Heart right ventricle (tissue), 16 donors: ENCODE measurements at regions not wholly inside any gene's neighbourhood (a gene's known extent, or its start where the extent isn't known, plus 50 kb on each side); places are given as distances from the start of the nearest gene placed in this dataset.

Experiments
- ATAC-seq, 8 donors: fragments of 200-7000 bp; cut with Tn5 transposase; one replicate each; pipeline ENCODE4 v1.9.1; 2020; ENCODE audit warnings: mild to moderate bottlenecking in 8 of 8, moderate library complexity in 8 of 8, moderate number of reproducible peaks in 1 of 8
- DNase-seq, 2 donors: peaks; one replicate each; pipeline ENCODE4 v3.0.0-alpha.2; 2020
- H3K27ac ChIP-seq, 10 donors: fragments of 200-600 bp; sonication (generic) in 2 of 10; one replicate each; pipeline versions ENCODE4 v1.5.0 to v1.8.0; 2020 to 2022; ENCODE audit warnings: mild to moderate bottlenecking in 3 of 10
- H3K27me3 ChIP-seq, 7 donors: fragments of 200-600 bp; one replicate each; pipeline ENCODE4 v1.8.0; 2021 to 2022; ENCODE audit warnings: mild to moderate bottlenecking in 2 of 7
- H3K36me3 ChIP-seq, 9 donors: fragments of 200-600 bp; sonication (generic) in 1 of 9; one replicate each; pipeline versions ENCODE4 v1.5.0 to v1.8.0; 2020 to 2022; ENCODE audit warnings: mild to moderate bottlenecking in 2 of 9
- H3K4me1 ChIP-seq, 9 donors: fragments of 200-600 bp; sonication (generic) in 1 of 9; one replicate each; pipeline versions ENCODE4 v1.5.0 to v1.8.0; 2020 to 2022; ENCODE audit warnings: mild to moderate bottlenecking in 4 of 9
- H3K4me3 ChIP-seq, 10 donors: fragments of 200-600 bp; sonication (generic) in 2 of 10; one replicate each; pipeline versions ENCODE4 v1.5.0 to v1.8.0; 2020 to 2022; ENCODE audit warnings: mild to moderate bottlenecking in 7 of 10, moderate library complexity in 2 of 10
- H3K9me3 ChIP-seq, 11 donors: fragments of 200-600 bp in 10 of 11; sonication (generic) in 2 of 11; one replicate each; pipeline versions ENCODE4 v1.5.0 to v1.8.0; 2013 to 2022; ENCODE audit warnings: mild to moderate bottlenecking in 2 of 11, control low read depth in 1 of 11, moderate library complexity in 1 of 11
- CTCF ChIP-seq, 9 donors: fragments of 200-600 bp; sonication (generic) in 2 of 9; IDR thresholded peaks; one replicate each; pipeline versions ENCODE4 v1.5.0 to v1.8.0; 2021 to 2022; ENCODE audit warnings: antibody characterized with exemption in 9 of 9, mild to moderate bottlenecking in 5 of 9, moderate library complexity in 1 of 9
- WGBS, 2 donors: extraction: QIAGEN DNeasy Blood & Tissue Kit; methylation state at CpG; one replicate each; pipeline ENCODE4 v1.1.7; 2013; ENCODE audit warnings: inconsistent platforms in 1 of 2; 5-methylcytosine and 5-hydroxymethylcytosine counted together
- intact Hi-C, 10 donors: fragments of 100-400 bp; cut with DNase I; formaldehyde crosslinking; loops; one replicate each; pipeline versions ENCODE4 v1.11.1 to v1.14.2; 2022
- donor health status: Arrhythmogenic right ventricular cardiomyopathy.
- donor health status: ischemic (EF 13 %, LVEDD 7.1; RV severe dilation, severe dysfunction).
- donor health status: healthy with polysubstance abuse.
- donor health status: DM: no; HTN: yes; CAD: no.
- donor health status: DM: no; HTN: no; CAD: no.
- donor health status: ischemic (EF 25% LVEDD 6.9; RV normal size, moderate dysfunction).
- donor health status: ischemic (EF 25% LVEDD 5.7; RV mildly dilated, moderate dysfunction).
- donor health status: healthy.
- donor health status: DM: yes; HTN: yes; CAD: no.
- donor health status: Ischemic cardiomyopathy.
- donor health status: ischemic (EF 35%, LVEDD 5.7; RV mildly dilated, moderate dysfunction).
- donor health status: nonischemic (EF 11% LVEDD 7.7; RV severe dilation, severe dysfunction).
- donor health status: DM: yes; HTN: yes; CAD: no.
- donor health status: PGD.
- donor health status: ischemic (EF 29% LVEDD 5.4; RV normal size, mild dysfunction).
- donor health status: nonischemic (EF 23%, LVEDD 6.1; RV moderate dilation, normal function).

GRCh38 chr10:111877258-111877657, 306.3 kb downstream of the GPAM start:
- 37 to 46% methylated on average over 3 of the region's 3 CpGs for WGBS, 2 donors
- H3K36me3 ChIP-seq = no peaks in the 10 kb centered on the region
- H3K27me3 ChIP-seq = peaks cover 0 to 3% (median 0%) of the 10 kb centered on the region in 7 donors
- DNase-seq (no peak), ATAC-seq (no peak)
- H3K9me3 ChIP-seq = peaks cover 0 to 10% (median 0%) of the 10 kb centered on the region in 11 donors
- TF ChIP-seq CTCF (IDR thresholded peaks at IDR 0.05) = no peak
- H3K4me1 ChIP-seq = no peaks in the 10 kb centered on the region
- no peak overlapping the region for H3K4me3 ChIP-seq
- no peak overlapping the region for H3K27ac ChIP-seq
- intact Hi-C loops = no loop called here

DNA sequence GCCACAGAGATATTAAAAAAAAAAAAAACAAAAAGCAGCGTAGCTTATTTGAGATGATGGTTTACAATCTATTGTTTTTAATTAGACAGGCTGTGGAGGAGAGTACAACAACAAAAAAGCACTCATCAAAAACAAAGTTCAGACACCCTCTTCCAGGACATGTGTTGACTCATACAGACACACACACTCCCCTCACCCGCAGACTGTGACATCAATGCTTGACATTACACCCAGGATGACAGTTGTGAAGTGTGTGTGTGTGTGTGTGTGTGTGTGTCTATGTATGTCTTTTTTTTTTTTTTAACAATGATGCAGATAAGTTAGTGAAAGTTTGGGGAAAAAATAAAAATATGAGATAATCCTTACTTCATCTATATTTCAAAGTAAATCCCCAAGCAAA, 303.6 kb downstream of the GPAM start:
- Histone ChIP-seq H3K27me3 (peaks cover 0 to 3% (median 0%) of the 10 kb centered on the region in 7 donors), H3K9me3 (peaks cover 0 to 10% (median 0%) of the 10 kb centered on the region in 11 donors), H3K4me3 (no peak overlapping the region), H3K36me3 (no peaks in the 10 kb centered on the region), H3K27ac (no peak overlapping the region), H3K4me1 (no peaks in the 10 kb centered on the region)
- 65 to 69% methylated on average over 2 of the region's 2 CpGs for WGBS, 2 donors
- ATAC-seq (no peak), DNase-seq (no peak)
- intact Hi-C loops = no loop called here
- no peak for TF ChIP-seq CTCF (IDR thresholded peaks at IDR 0.05)

DNA sequence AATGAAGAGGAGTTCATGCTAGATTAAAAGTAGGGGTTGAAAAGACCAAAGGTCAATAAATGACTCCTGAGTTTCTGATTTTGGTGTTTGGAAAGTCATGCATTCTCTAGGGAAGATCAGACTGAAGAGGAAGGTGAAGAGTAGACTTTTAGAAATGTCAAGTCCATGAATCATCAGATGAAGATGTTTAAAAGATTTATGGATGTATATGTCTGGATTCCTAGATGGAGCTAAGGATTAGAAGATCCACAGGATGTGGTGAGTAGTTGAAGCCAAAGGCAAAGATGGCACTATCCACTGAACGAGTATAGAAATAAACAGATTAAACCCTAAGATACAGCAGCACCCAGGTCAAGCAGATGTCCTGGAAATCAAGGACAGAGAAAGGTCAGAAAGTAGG, 298.5 kb downstream of the GPAM start:
- H3K4me1 ChIP-seq = no peaks in the 10 kb centered on the region
- H3K27ac ChIP-seq = no peak overlapping the region
- H3K36me3 ChIP-seq = no peaks in the 10 kb centered on the region
- intact Hi-C loops = no loop called here
- no peak for TF ChIP-seq CTCF (IDR thresholded peaks at IDR 0.05)
- peaks cover 0 to 15% (median 0%) of the 10 kb centered on the region in 11 donors for H3K9me3 ChIP-seq
- no peak overlapping the region for H3K4me3 ChIP-seq
- no peak for DNase-seq
- ATAC-seq = no peak
- H3K27me3 ChIP-seq = peaks cover 0 to 4% (median 0%) of the 10 kb centered on the region in 7 donors
- WGBS, 2 donors = 55 to 69% methylated on average over 1 of the region's 1 CpG

GRCh38 chr10:111885919-111886318, 297.6 kb downstream of the GPAM start:
- H3K4me3 ChIP-seq = no peak overlapping the region
- no peak overlapping the region for H3K27ac ChIP-seq
- 76 to 77% methylated on average over 6 of the region's 6 CpGs for WGBS, 2 donors
- H3K36me3 ChIP-seq = no peaks in the 10 kb centered on the region
- intact Hi-C loops = no loop called here
- no peak for ATAC-seq
- peaks cover 0 to 15% (median 0%) of the 10 kb centered on the region in 11 donors for H3K9me3 ChIP-seq
- DNase-seq = no peak
- no peaks in the 10 kb centered on the region for H3K4me1 ChIP-seq
- no peak for TF ChIP-seq CTCF (IDR thresholded peaks at IDR 0.05)
- H3K27me3 ChIP-seq = peaks cover 0 to 4% (median 0%) of the 10 kb centered on the region in 7 donors
